Renal cortical epithelial cell (primary cell): ENCODE measurements at regions not wholly inside any gene's neighbourhood (a gene's known extent, or its start where the extent isn't known, plus 50 kb on each side); places are given as distances from the start of the nearest gene placed in this dataset.
"Not testable (repeated sequence)": the region's sequence is repeated elsewhere in the genome, so short reads cannot be mapped to it uniquely, and the experiment has no call there.

Experiments
- DNase-seq: peaks from one replicate; pipeline ENCODE4 v3.0.0-alpha.2; 2011; ENCODE audit warnings: low read depth

DNA sequence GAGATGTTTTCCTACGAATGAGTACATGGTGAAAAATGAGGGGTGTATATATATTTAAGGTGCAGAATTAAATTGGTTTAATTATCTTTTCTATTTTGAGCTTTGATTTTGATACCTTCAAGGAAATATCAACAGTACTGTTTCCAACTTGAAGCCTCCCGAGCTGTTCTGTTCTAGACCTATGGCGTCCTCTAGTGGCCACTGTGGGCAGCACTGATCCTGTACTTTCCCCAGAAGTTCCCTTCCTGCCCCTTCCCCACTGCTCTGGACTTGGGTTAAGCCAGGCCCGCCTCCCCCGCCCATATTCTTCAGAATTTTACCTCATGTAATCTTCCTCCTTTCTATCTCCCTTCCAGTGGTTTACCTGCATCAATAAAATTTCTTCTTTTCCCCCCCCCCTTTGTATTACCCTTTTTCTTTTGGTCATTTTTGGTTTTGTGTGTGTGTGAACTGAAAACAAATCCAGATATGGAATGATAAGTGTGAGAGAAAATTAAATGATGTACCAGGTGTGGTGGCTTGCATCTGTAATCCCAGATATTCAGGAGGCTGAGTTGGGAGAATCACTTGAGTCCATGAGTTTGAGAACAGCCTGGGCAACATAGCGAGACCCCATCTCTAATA is 1643.5 kb downstream of the TP53TG3F start:
- no peak for DNase-seq

DNA sequence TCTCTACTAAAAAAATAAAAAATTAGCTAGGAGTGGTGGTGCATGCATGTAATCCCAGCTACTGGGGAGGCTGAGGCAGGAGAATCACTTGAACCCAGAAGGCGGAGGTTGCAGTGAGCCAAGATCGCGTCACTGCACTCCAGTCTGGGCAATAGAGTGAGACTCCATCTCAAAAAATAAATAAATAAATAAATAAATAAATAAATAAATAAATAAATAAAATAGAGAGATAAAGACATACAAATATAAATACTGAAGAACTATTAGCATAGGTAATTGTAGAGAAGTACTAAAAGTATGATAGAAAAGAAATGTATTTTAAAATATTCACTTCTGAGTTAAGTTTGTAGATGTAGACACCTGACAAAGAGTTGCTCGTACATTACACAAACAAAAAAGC is 1652.4 kb downstream of the TP53TG3F start:
- DNase-seq: not testable (repeated sequence)

DNA sequence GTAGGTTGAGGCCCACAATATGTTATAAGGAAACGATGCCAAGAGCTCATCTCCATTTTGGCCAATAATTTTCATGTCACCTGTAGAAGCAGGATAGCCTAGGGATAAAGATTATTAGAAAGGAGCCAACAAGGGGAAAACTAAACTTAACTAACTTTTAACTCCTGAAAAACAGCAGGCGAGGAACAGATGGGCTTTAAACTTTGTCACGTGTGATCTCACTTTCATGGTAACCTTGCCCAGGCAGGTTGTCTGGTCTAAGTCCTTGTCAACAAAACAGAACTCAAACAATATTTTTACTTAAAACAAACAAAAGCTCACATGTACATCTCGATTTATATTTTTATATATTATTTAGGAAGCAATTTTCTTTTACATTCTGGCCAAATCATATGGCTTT is 1672.0 kb downstream of the TP53TG3F start:
- no peak for DNase-seq

- no peak for DNase-seq
These were observed 1675.1 kb downstream of the TP53TG3F start for GRCh38 chr16:35134471-35134870.

DNA sequence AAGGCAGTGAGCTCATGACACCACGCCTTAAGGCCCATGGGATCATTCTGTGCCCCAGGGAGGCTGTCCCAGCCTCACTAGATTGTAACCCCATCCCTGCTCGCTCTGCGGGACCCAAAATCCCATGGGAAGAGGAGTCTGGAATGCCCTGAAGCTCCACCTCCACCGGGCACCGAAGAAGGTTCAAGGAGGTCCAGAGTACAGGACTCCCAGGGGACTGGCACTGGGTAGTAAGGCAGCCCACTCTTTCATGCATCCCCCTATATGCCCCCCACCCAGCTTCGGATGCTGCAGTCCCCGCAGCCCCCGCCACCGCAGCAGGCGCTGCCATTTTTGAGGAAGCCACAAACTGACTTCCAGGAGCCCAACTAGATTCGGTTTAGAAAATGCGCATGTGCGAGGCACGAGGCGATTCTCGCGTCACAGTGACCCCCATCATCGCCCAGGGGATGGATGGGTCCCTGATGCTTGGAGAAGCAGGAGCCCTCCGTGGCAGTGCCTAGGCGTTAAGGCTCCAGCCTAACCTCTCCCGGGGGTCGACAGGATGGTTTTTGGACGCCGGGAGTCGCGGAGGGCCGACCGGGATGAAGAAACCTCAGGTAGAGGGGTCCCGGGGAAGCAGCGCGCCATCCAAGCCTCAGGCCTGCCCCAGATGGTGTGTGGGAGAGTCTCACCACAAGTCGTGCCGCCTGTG is 1681.0 kb downstream of the TP53TG3F start:
- no peak for DNase-seq

DNA sequence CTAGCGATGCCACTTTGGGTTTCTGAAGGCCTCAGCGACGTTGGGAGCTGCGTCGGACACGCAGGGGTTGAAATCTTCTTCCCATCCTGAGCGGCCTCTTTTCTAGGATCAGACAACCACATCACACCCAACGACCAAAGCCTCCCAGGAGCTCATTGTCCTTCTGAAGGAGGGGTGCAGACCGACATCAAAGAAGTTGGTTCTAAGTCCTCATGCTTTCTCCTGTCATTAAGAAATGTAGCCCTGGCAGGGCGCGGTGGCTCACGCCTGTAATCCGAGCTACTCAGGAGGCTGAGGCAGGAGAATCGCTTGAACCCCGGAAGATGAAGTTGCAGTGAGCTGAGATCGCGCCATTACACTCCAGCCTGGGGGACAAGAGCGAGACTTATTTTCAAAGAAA is 1681.9 kb downstream of the TP53TG3F start:
- DNase-seq: no peak

GRCh38 chr16:35142147-35142808 is 1682.9 kb downstream of the TP53TG3F start:
- no peak for DNase-seq

GRCh38 chr16:35142809-35143192 is 1683.4 kb downstream of the TP53TG3F start:
- DNase-seq: no peak

- DNase-seq: no peak
These were observed 1685.0 kb downstream of the TP53TG3F start for GRCh38 chr16:35144212-35144932.

DNA sequence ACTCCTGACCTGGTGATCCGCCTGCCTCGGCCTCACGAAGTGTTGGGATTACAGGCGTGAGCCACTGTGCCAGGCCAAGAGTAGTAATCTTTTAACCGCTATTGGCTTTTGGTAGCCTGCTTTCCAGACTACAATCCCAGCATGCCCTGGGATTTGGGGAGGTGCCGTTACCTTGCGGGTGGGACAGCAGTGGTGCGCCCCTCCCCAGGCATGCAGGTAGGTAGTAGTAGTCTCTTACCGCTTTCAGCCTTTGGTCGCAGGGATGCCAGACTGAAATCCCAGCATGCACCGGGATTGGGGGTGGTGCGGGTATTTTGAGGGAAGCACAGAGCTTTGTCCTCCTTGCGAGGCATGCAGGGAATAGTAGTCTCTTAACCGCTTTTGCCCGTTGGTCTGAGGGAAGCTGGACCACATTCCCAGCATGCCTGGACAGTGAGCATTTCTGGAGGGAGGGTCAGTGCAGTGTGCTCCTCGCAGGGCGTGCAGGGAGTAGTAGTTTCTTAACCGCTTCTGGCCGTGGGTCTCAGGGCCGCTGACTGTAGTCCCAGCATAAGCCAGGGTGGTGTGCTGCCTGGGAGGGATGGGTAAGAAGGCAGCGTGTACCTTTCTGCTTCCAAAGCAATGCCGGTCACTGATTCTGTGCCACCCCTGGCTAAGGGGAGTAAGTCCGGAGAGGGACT is 1686.8 kb downstream of the TP53TG3F start:
- no peak for DNase-seq

GRCh38 chr16:35146723-35147458 is 1687.5 kb downstream of the TP53TG3F start:
- DNase-seq: no peak

DNA sequence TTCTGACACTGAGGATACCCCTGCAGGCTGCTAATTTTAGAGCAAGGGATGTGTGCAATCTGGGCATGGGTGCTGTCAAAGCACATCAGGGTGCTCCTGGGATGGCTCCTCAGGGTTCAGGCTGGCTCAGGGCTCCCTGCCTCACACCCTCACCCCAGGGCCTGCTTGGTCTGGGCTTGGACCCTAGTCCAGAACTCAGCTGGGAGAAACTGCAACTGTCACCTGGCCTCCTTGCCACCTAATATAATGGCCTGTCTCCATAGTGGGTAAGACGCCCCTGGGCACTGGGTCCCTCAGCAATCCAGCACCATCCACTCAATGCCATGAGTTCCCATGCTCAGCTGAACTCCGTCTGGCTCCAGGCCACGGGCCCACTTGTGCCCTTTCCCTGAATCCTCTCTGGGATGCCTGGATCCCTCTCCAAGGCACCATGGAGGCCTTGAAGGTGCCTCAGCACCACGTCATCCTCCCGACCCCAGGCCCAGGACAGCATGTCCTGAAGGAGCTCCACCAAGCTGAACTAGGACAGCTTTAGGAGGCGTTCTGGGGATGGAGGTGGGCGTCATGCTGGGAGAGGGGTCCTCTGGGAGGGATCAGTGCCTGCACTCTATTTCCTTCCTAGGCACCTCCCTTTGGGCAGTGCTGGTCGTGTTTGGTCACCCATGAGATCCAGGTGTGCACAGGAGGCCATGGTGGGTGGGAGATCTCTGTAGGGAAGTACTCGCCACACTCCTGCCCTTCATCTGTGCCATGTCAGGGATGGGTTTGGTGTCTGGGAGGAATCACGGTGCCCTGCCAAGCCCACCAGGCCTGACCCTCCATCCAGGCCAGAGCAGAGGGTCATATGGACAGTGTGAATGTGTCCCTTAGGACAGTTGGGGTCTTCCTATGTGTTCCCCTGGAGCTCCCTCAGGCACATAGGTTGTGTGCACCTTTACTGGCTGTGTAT is 1688.4 kb downstream of the TP53TG3F start:
- DNase-seq: no peak

DNA sequence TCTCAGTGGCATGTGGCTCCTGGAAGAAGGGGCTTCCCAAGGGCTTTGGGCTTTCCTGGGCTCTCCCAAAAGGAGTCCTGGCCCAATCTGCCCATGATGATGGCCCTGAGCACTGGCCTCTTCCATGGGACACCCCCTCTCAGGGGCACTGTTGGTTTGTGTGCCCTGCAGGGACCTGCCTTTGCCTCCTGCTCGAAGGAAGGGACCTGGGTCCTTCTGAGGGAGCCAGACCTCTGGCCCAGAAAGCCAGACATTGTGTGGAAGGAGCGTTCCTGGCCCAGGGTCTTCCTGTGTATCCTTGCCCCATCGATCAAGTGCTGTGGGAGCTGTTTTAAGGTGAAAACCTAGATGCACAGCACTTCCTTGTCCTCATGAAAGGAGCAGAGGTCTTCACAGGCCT is 1689.3 kb downstream of the TP53TG3F start:
- no peak for DNase-seq

GRCh38 chr16:35149550-35149949 is 1690.1 kb downstream of the TP53TG3F start:
- DNase-seq: no peak

GRCh38 chr16:35150805-35151312 is 1691.4 kb downstream of the TP53TG3F start:
- DNase-seq: no peak

DNA sequence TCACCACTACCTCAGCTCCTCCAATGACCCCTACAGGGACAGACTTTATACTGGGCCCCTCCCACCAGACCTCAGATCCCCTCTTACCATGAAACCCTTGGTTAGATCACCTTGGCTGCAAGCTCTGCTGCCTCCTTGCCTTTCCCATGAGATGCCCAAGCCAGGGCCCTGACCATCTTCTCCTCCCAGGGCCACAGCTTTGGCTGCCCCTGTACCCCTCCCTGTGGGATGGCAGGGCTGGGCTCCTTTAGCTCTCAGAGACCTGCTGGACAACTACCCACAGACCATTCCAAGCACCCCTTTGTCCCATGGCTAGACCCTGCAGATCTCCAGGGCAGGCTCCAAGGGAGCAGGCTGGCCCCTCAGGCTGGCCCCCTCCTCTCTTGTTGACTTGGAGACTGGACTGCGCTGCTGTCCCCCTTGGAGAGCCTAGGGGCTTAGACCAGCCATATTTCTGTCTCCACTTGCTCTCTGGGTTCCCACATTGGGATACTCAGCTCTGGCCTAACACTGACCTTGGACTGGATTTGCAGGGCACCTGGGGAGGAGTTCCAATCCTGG is 1692.7 kb downstream of the TP53TG3F start:
- DNase-seq: no peak

- no peak for DNase-seq
These were observed 1695.2 kb downstream of the TP53TG3F start for GRCh38 chr16:35154627-35155026.

GRCh38 chr16:35157549-35157948 is 1698.1 kb downstream of the TP53TG3F start:
- DNase-seq: not testable (repeated sequence)

DNA sequence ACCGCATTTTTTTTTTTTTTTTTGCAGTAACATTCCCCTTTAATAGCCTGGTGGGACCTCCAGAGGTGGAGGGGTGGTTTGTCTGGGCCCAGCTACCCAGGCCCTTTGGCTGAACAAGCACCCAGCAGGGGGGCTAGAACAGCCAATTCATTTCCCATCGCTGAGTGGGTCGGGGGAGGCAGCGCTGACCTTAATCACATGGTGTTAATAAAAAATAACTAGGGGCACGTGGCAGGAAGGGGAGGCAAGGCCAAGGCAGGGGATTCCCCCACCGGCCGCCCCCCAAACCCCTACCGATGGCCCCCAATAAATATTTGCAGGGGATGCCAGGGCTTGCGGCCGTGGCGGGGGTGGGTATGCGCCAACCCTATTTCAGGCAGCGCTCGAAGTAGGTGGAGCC is 1709.9 kb downstream of the TP53TG3F start:
- DNase-seq: not testable (repeated sequence)

DNA sequence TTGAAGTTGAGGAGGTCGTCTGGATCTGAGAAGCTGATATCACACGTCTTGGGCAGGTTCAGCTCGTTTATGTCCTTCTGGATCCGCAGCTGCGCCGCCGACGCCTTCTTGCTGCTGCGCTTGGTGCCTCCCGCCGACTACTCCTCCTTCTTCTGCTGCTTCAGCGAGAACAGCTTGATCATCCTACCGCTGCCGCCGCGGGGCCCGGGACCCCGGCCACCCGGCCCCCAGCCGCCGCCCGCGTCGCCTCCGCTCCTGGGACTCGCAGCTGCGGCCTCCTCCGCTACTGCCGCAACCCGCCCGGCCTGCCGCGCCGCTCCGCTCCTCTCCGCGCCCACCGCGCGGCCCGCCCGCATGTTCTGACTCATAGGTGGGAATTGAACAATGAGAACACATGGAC is 1710.6 kb downstream of the TP53TG3F start:
- DNase-seq: not testable (repeated sequence)
